ENCODE measurements at regions not wholly inside any gene's neighbourhood (a gene's known extent, or its start where the extent isn't known, plus 50 kb on each side); places are given as distances from the start of the nearest gene placed in this dataset.
"Not testable (repeated sequence)": the region's sequence is repeated elsewhere in the genome, so short reads cannot be mapped to it uniquely, and the experiment has no call there.

- TF ChIP-seq OSR1 (CRISPR knock-in tag; IDR thresholded peaks at IDR 0.05) (no peak), ZNF70 (CRISPR knock-in tag; IDR thresholded peaks at IDR 0.05) (no peak), ARNTL (CRISPR knock-in tag; IDR thresholded peaks at IDR 0.05; ENCODE audit: borderline replicate concordance, low read depth) (no peak), SNAI2 (CRISPR knock-in tag; IDR thresholded peaks at IDR 0.05) (no peak), ZNF8 (CRISPR knock-in tag; IDR thresholded peaks at IDR 0.05) (0 out of 2 replicates have a peak, but pooled peaks have one; percentile 24), TSHZ2 (CRISPR knock-in tag; IDR thresholded peaks at IDR 0.05) (no peak), PATZ1 (CRISPR knock-in tag; IDR thresholded peaks at IDR 0.05; ENCODE audit: borderline replicate concordance) (no peak)
- peak; percentile 66 for ATAC-seq
These were observed 583.9 kb downstream of the NTRK3 start for GRCh38 chr15:87672309-87673288.

- no peak for ATAC-seq
- no peak for TF ChIP-seq CSRNP3 (CRISPR knock-in tag; IDR thresholded peaks at IDR 0.05)
- no peak for TF ChIP-seq ESRRG (CRISPR knock-in tag; IDR thresholded peaks at IDR 0.05)
- no peak for TF ChIP-seq BACH2 (CRISPR knock-in tag; IDR thresholded peaks at IDR 0.05; ENCODE audit: borderline replicate concordance)
- TF ChIP-seq ZNF70 (CRISPR knock-in tag; IDR thresholded peaks at IDR 0.05) = no peak
- TF ChIP-seq POU6F1 (CRISPR knock-in tag; IDR thresholded peaks at IDR 0.05; ENCODE audit: borderline replicate concordance, low read depth) = no peak
- no peak for TF ChIP-seq PATZ1 (CRISPR knock-in tag; IDR thresholded peaks at IDR 0.05; ENCODE audit: borderline replicate concordance)
- no peak for TF ChIP-seq ISL1 (CRISPR knock-in tag; IDR thresholded peaks at IDR 0.05)
- TF ChIP-seq ZC3H10 (CRISPR knock-in tag; IDR thresholded peaks at IDR 0.05) = no peak
- no peak for TF ChIP-seq SNAI2 (CRISPR knock-in tag; IDR thresholded peaks at IDR 0.05)
These were observed 585.2 kb downstream of the NTRK3 start for GRCh38 chr15:87671289-87671688.

GRCh38 chr15:87669846-87670245, 586.7 kb downstream of the NTRK3 start:
- TF ChIP-seq ZFP30 (CRISPR knock-in tag; IDR thresholded peaks at IDR 0.05) (no peak), CSRNP3 (CRISPR knock-in tag; IDR thresholded peaks at IDR 0.05) (no peak), TOX (CRISPR knock-in tag; IDR thresholded peaks at IDR 0.05; ENCODE audit: borderline replicate concordance) (no peak), PPARA (CRISPR knock-in tag; IDR thresholded peaks at IDR 0.05; ENCODE audit: borderline replicate concordance) (no peak)
- ATAC-seq = no peak

GRCh38 chr15:87668768-87669564, 587.6 kb downstream of the NTRK3 start:
- ATAC-seq = not testable (repeated sequence)

All from SK-N-SH treated with all-trans-retinoic acid at 6 μM for 48 hours (cell line).